GM19351 (cell line): ENCODE measurements at regions not wholly inside any gene's neighbourhood (a gene's known extent, or its start where the extent isn't known, plus 50 kb on each side); places are given as distances from the start of the nearest gene placed in this dataset.

Experiments used
- ATAC-seq: cut with Tn5 transposase; IDR thresholded peaks from one replicate; pipeline ENCODE4 v1.9.1; 2021; ENCODE audit warnings: mild to moderate bottlenecking, moderate library complexity; ENCODE audit not compliant: unreplicated experiment

DNA sequence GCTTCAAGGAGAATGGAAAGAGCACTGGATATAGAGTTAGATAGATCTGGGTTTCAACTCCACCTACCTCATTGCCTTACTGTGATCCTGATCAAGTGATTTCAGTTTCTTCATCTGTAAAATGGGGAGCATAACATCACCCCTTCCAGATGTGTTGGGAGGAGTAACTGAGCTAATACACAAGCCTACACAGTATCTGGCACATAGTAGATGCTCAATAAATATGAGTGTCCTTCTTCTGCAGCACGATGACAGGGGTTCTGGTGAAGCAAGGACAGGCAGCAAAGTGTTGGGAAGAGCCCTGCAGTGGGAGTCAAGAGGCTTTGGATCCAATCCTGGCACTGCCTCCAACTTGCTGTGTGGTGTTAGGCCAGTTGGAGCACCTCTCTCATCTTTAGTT, 270.0 kb downstream of the UACA start:
- ATAC-seq = no peak

DNA sequence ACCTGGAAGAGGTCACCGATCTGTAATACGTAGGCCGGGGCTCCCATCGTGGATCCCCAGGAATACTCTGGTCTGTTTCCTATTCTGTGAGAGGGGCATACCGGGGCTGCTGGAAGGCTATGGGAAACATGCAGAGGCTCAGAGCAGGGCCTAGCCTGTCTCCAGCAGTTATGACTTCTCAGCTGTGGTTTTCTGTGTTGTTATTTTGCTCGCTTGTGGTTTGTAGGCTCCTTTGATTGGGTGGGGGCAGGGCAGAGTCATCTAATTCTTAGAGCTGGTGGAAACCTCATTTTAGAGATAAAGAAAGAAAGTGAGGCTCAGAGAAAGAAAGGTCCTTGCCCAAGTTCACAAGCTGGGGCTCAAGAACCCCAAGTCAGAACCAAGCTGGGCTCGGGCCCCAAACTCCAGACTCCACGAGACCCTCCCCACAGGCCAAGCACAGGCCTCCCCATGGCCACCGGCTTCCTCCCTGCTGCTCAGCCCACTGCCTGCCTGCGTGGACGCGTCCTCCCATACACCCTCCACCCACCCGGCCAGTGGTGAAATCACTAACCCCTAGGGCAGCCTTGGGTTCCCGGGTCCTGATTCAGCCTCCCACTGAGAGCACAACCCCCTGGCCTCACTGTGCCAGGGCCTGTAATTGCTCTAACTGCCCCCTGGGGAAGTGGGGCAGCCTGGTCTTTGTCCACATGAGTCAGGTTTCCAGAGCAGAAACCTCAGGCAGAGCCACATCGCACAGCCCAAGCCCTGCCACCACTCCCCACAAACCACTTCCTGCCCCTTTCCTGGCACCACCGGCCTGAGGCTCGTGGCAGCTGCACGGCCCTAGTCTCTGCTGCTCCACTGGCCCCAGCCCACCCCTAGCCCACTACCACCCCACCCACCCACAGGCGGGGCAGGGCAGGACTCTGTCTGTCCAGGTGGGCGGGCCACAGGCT, 270.8 kb downstream of the UACA start:
- ATAC-seq = peak; percentile 49

DNA sequence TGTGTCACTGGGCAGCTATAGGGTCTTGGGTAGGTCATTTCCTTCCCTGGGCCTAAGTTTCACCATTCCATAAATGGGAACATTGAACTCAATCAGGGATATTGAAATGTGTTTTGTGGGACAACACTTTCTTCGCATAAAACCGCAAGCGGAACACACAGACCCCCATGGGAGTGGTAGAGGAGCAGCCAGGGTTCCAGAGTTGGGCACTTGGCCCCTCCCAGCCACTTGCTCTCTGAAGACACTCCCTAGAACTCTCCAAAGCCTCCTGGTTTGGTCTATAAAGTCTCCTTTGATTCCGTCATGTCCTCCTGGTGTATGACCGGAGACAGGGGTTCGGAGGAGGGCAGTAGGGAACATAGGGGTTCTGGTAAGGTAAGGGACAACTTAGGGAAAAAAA, 271.7 kb downstream of the UACA start:
- ATAC-seq = no peak

DNA sequence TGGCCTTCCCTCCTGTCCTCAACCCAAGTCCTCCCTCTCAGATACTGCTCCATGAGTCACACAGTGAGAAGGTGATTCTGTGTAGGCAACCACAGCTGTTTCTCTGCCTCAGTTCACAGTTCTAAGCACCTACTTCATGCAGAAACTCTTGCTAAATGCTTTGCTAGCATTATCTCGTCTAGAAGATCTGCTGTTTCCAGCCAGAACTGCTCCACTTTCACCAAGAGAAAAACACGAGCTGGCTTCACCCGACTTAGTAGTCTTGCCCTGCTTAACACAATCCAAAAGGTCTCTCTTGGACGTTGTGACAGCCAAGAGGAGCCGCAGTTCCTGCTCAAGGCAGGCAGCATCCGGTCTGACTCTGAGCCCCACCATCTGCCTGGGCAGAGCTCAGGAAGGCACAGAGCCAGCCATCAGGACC, 272.1 kb downstream of the UACA start:
- no peak for ATAC-seq

DNA sequence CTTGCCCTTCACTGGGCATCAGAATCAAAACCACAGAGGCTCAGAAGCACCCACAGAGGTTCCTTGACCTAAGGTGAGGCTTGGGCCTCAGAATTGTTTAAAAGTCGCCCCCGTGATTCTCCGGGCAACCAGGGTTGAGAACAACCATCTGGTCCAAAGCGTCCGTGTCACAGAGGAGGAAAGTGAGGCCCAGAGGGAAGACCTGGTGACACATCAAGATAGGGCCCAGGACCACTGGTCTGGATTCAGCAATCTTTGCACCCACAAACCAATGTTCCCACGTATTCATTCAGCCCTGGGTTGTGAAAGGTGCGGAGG, 272.6 kb downstream of the UACA start:
- ATAC-seq = no peak

DNA sequence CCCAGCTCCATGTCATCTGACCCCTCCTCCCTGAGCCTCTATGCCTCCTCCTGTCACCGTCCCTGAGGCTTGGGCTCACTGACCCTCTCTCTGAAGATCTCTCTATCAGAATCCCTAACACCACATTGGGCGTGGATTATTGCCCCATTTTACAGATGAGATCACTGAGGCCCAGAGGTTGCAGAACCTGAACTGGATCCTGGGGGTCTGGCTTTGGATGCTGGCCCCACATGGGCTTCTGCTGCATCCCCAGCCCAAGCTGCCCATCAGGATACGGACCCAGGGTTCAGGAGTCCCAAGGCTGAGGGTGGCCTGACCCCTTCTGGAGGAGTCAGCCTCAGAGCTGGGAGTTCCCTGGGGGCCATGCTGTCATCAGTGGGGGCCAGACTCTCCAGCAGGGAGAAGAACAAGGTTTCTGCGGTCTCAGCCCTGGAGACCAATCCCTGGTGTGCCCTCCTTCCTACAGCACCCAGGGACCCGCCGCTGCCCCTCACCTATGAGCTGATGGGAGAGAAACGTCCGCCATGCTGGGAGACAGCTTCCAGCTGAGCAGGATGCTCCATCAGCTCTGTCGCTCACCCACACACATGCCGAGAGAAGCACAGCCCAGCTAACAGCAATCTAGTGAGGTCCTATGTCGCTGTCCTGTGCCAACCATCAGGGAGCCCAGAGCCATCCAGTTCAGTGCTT, 273.1 kb downstream of the UACA start:
- ATAC-seq = no peak

DNA sequence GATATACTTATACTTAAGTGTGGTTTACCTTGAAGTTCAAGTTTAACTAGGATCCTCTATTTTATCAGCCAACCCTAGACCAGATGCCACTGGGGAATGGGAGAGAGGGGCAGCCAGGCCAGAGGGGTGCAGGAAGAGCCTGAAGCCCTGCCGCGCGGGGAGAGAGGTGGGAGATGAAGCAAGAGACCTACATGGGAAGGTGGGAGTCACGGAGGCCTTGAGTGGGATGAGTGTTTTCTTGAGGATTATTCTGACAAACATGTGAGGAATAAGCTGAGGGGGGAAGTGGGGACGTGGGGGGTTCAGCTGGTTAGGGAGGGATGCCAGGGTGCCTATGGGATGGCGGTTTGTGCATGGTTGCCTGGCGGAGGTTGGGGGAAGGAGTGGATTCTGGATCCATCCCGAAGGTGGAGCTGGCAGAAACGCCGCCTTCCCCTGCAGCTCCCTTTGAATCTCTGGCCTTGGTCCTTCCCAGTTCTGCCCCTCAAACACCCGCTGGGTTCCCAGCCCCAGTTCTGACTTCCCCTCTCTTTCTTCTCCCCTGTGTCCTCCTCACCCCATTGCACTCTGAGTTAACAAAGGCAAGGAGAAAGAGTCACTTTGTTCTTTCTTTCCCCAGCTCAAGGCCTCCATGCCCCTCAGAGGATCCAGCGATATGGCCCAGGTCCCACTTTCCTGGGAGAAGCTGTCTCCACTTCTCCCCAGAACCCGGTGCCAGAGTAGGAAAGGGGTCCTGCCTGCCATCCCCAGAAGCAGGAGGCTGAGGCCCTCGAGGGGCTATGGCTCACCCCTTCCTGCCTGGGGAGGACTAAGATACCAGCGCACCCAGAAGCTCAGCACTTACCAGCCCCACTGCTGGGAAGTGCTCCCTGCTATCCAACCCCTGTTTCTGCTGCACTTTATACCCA, 274.2 kb downstream of the UACA start:
- ATAC-seq = no peak

DNA sequence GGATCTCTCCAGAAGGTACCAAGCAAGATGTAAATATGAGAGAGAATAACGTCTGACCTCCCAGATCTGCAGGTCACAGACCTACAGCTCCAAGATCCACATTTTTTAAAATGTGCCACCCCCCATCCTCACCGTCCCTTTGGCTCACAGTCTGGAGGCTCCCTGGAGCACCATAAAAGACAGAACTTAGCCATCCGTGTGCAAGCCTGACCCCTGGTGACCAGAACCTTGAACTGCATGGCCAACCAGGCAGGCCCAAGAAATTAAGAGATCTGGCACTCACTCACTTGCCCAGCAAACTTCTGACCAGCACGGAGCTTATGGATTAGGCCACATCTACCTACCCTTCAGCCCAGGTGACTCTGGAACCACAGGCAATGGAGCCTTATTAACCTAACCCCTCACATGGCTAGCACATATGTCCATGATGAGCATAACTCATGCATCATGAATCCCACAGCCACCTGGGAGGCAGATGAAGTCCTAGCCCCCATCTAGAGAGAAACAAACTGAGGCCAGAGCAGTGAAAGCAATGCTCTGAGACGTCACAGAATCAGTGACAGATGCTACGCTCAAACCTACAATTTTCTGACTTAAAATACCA, 275.3 kb downstream of the UACA start:
- ATAC-seq = no peak

DNA sequence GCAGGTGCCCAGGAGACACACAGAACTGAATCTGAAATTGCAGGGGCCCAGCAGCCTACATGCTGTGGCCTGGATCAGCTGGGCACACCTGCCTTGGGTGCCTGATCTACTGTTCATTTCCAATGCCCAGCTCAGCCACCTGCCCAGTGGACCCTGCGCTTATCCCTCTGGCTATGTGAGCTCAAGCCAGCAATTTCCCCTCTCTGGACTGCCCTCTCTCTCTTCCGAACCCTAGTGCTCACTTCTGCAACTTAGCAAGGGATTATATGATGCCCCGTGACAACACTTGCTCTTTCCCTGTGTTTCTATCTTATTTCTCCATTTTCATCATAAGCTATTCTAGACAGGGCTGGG, 276.0 kb downstream of the UACA start:
- no peak for ATAC-seq

DNA sequence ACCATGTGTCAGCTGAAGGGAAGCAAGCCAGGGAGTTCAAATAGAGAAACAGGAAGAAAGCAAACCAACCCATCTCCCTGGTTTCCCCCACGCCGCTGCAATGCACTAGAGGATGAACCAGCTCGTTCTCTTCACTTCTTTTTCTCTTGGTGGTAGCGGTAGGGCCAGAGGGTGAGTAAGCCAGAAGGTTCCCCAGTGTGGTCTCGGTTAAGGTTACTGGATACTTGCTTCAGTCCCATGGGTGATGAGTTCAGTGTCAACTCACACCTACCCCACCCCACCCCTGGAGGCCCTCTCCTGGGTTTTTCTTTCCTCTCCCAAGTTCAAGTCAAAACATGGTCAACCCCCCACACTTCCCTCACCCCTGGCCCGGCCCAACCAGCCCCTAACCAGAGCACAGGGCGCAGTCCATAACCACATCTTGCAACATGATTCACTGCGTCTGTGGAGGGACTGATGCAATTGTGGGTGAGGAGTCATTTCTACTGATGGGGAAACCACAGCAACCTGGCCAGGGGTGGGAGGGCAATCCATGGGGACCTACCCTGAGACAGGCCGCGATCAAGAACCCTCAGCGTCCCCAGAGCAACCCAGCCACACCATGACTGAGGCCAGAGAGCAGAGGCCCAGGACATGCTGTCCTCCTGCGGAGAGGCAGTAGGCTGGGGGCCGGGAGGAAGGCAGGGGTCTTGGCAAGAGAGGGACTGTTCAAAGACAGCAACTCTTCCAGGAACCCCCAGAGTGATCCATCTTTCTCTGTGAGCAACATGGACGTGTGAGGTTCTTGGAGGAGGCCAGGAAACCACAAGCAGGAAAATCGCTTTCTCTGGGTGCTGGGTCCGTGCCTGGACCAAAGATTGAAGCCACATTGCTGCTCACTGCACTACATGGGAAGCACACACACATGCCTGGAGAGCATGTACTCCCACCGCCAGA, 276.6 kb downstream of the UACA start:
- peak; percentile 71 for ATAC-seq

DNA sequence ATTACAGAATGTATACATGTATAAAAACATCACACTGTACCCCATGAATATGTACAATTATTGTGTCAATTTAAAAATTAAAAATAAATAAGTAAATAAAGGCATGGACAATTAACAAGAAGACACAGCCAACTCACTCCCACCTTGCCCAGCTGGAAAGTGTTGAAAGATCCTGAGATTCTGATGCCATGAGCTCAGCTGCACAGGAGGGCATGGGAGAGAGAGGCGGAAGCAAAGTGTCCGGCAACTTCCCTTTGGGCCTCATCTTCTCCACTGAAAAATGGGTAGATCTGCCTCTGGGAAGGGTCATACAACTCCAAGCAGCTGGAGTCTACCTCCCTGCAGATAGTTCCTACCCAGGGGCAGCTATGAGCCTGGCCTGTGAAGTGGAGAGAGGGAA, 277.3 kb downstream of the UACA start:
- no peak for ATAC-seq

DNA sequence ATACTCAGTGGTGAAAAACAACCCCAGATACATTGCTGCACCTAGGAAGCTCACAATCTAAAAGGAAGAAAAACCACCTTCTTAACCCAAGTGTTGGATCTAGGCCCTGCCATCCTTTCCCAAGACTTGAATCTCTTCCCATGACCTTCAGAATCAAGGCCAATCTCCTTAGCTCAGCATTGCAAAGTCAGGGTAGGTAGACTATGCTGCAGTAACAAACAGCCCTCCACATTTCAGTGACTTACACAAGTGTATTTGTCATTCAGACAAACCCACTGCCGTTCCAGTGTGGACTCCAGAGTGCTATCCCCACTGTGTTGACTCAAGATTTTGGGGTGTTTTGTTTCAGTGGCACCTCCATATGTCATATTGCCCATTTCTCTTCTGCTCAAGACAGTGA, 278.4 kb downstream of the UACA start:
- ATAC-seq = no peak

DNA sequence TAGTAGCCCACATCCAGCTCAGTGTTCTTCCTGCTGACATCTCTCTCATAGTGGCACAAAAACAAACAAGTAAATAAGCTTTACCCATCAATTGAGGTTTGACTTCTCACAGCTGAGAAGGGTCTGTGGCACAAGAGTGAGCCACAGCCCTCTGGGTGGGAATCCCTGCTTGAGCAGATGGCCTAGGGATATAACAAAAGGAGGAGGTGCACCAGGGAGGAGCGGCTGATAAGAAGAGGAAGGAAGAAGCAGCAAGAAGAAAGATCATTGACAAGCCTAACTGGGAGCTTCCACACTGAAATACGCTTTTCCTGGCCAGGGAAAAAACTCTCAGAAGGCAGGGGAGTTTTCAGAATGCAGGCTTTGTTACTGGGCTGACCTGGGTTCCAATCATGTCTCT, 279.8 kb downstream of the UACA start:
- ATAC-seq = no peak

DNA sequence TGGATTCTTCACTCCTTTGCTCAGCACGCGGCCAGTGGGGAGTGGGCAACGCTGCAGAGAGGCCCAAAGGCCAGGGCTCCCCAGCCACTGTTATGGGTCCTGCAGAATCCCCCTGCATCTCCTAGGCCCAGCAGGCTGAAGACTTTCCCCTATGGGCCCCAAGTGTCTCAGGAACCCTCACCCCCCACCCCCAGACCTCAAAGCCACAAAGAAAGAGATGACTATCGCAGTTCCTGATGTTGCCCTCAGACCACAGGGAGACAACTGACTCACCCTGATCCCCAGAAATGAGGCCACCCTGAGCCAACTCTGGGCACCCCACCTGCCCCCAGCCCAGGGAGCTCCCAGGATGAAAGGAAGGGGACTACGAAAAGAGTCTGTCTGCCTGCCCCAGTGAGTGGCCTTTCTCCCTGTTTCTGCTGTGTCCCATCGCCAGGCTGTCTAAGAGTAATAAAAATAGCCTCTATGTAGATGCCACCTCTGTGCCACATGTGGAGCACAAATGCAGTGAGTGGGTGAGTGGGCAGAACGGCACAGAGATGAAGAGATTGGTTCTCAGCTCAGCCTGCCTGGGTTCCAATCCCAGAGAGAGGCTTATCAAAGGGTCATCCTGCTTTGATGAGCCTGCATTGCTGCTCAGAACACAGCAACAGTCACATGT, 283.0 kb downstream of the UACA start:
- peak; percentile 61 for ATAC-seq

DNA sequence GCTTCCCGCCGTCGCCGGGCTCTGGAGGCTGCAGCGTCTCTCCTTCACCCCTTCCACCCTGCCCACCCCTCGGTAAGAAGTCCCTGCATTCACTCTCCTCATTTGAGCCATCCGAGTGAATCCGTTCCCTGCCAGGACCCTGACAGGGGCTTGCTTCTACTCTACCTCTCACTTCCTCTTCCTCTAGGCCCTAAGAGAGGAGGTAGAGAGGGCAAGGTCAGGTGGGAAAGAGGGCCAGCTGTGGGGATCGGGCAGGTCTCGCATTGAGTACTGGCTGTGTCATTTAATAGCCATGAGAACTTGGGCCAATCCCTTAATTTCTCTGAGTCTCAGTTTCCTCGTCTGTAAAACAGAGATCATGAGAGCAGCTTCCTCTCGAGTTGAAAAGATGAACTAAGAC, 283.6 kb downstream of the UACA start:
- ATAC-seq = no peak

DNA sequence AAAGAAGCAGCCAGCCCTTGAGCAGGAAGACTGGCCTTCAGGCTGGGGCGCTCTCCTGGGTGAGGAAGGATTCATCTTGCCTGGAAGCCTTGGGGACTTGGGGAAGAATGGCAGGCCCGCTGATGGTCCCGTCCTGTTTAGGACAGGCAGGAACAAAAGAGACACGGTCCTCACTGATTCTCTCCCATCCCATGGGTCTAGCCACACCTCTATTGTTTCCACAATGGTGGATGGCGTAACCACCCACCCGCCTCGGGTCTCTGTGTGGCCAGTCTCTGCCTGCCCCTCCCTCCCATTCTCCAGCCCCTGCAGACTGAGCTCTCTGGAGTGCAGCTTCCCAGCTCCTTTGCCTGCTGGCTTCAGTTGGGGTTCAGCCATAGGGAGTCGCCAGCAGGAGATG, 284.3 kb downstream of the UACA start:
- no peak for ATAC-seq

DNA sequence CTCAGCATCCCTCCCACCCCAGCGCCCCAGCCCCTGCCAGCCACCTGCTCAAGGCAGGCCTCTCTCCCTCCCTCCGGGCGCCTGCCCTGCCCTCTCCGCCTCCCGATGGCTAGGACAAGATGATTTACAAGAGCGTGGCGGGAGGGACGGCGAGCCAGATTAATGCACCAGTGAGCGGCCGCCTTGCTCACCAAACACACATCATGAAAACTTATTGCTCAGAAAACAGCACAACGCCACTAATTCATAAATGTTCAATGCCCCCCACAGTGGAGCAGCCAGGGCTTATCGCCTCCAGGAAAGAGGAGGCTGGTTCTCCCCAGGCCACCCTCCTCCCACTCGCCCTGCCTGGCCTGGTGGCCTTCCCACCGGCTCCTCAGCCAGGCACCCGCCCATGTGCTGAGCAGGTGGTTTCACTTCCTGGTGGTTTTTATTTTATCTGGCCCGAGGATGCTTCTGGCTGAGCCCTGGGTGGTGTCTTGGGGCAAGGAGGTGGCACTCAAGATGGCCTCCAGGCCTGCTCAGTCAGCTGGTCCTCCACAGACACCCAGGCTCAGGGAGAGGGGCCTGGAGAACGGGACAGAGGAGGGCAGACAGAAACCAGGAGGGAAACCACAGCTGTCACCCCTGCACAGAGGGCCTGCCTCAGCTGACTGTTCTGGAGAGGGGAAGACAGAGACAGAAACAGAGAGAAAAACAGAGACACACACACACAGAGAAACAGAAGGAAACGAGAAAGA, 284.9 kb downstream of the UACA start:
- ATAC-seq = peak; percentile 45

DNA sequence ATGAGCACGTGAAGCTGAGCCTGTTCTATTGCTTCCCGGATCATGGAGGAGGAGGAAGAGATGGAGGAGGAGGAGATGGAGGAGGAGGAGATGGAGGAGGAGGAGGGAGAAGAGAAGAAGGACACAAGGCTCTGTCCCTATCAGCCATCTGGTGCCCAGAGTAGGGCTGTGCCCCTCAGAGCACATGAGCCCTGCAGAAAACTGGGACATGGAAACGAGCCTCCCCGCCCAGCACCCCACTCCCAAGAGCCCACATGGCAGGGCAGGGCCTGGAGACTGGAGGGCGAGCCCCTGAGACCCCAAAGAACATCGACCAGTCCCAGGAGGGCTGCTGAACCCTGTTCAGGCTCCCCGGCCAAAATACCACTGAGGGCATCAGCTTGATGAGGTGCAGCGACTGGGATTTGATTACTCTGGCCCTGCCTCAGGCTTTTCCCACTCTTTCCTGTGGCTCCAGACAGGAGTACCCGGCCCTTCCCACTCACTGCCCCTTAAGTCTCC, 285.6 kb downstream of the UACA start:
- no peak for ATAC-seq

DNA sequence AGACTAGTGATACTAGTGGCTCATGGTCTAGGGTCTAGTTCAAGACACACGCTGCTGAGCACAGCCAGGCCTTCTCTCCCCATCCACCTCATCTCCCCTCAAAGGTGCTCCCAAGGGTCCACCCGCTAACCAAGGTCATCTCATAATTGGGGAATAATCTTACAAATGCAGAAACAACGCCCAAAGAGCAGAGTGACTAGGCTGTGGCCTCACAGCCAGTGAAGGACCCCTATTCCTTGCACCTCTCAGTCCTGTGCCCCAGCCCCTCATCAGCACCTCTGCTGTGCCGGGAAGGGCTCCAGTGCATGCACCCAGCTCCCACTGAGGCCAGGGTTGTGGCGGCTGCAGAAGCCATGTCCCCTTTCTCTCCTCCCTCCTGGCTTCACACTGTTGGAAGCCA, 286.9 kb downstream of the UACA start:
- no peak for ATAC-seq
